Myocyte (in vitro differentiated cells): ENCODE measurements at regions not wholly inside any gene's neighbourhood (a gene's known extent, or its start where the extent isn't known, plus 50 kb on each side); places are given as distances from the start of the nearest gene placed in this dataset.
A peak's percentile ranks its signal among the peaks of the same experiment; 100 is the strongest.

Source experiments
- DNase-seq: peaks from one replicate; pipeline ENCODE4 v3.0.0-alpha.2; 2012; ENCODE audit warnings: low read depth

DNA sequence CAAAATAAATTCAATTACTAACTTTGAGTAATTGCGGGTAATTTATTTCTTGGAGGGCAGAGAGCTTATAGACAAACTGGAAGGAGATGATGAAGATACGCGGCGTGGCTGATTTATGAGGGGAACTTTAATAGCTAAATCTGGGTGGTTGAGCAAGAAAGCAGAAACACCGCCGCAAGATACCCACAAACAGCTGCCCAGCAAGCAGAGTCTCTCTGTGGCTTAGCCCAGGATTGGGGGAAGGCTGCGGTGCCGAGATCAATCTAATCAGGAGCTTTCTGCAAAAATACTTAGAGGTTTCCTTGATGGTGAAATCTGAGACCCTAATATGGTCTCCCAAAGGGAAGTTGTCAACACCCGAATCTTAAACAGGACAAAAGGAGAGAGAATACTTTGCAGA, 94.9 kb upstream of the MGMT start:
- peak; percentile 20 for DNase-seq

DNA sequence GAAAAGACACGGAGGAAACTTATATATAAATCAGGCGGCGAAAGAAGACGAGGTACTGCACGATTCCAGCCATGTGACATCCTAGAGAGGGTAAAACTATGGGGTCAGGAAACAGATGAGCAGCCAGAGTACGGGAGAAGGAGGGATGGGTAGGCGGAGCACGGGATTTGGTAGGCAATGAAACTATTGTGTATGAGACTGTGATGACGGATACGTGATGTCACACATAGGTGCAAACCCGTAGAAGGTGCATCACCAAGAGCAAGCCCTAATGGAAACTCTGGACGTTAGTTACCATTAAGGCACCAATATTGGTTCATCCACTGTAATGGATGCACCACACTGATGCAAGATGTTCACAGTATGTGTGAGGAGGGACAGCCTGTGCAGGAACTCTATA, 93.8 kb upstream of the MGMT start:
- DNase-seq = no peak

DNA sequence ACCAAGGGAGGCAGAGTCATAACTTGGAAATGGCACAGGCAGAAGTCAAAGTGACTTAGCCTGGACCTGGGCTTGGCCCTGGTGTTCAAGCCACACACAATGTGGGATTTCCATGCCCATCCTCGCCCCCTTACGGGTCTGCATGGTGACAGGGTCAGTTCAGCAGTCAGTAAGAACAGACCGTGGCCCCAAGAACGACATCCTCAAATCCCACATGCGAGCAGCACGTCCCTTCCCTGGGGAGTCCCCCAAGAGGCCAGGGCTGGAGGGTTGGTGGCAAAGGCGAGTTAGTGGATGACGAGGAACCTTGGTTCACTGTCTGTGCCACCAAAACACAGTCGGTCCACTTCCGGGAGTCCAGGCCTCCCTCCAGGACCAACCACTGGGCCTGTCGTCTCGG, 93.3 kb upstream of the MGMT start:
- no peak for DNase-seq

DNA sequence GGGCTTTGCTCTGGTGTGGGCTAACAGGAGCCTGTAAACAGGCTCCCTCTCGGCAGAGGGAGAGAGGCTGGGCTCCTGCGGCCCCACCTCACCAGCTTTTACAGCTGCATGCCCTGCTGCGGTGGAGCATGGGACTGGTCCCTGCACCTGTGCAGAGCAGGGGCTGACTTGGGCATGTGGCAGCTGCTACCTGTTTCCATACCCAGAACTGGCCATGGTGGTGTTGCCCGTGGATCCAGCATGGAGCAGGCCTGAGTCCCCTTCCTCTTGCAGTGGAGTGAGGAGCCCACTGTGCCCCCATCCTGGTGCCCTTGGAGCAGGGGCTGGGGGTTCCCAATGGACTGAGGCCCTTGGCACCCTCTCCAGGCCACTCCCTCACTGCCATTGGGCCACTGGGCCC, 91.9 kb upstream of the MGMT start:
- no peak for DNase-seq

DNA sequence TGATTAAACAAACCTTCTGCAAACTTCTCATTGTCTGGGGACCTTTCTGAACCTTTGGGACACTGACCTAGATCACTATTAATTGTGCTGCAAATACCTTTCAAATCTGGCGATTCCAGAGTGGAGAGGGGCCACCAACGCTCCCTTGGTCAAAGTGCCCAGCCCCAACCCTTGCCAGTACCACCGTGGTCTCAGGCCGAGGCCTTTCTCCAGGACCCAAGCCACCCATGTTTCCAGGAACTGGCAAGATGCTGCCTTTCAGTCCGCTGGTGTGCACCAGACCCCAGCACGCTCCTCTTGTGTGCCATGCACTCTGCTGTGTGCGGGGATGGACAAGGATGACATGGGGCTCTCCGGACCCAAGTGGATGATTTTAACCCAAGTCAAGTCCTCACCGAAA, 91.1 kb upstream of the MGMT start:
- DNase-seq = no peak

DNA sequence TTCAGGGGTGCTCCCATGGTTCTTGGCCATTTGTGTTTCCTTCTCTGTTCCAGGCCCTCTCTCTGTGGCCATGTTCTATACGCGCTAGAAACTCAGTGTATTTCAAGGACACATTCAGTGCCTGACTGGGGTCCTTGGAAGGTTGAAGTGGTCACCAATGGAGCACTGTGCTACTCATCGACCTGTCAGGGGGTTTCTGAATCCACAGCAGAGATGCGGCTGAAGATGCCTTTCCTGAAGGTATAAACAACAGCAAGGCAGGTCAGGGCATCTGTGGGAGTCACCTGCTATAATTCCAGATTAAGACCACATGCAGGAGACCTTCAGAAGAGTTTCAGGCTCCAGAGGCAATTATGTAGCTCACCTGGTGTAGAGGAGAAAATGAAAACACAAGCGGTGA, 86.8 kb upstream of the MGMT start:
- DNase-seq = no peak

DNA sequence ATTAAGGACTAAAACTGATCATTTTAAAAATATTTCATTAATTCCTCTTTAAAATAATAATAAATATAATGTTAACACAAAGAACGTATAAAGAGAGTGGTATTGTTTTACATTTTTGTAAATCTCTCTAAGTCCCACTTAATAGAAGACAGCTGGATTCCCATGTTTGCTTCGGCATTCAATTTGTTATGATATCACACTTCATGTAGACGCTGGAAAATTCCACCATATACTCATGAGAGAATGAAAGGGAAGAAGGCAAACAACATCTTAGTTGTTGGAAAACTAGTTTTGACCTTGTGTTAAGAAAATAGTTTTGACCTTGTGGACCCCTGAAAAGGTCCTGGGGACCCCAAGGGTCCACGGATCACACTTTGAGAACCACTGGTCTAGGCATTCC, 85.3 kb upstream of the MGMT start:
- no peak for DNase-seq

DNA sequence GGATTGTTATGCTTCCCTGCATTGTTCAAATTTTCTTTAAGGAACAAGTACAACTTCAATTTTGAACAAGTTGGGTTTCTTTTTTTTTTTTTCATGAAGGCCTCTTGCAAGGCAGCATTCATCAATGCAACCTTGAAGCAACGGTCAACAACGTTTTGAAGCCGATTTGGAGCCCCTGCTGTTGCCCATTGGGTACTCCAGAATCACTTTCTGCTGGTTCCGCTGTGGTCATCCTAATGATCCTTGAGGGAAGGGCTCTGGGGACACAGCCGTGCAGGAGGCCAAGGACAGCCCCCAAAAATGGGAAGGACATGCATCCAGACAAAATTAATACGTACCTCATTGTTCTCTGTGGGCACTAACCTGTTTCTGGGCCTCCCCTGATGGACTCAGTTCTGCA, 84.6 kb upstream of the MGMT start:
- no peak for DNase-seq

DNA sequence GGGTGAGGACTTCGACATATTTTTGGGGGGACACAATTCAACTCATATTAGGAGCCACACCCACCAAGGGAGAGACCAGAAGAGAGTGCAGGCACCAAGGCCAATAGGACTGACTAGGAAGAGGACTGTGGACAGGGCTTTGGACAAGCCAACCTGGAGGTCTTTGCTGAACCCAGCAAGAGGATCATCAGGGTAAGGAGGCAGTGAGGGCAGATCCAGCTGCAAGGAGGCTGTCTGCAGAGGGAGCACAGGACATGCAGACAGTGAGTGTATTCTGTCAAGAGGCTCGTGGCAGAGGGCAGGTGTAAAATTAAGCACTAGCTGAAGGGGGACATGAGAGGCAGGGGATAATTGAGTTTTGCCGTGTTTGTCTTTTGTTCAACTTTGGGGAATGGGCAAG, 83.4 kb upstream of the MGMT start:
- no peak for DNase-seq

DNA sequence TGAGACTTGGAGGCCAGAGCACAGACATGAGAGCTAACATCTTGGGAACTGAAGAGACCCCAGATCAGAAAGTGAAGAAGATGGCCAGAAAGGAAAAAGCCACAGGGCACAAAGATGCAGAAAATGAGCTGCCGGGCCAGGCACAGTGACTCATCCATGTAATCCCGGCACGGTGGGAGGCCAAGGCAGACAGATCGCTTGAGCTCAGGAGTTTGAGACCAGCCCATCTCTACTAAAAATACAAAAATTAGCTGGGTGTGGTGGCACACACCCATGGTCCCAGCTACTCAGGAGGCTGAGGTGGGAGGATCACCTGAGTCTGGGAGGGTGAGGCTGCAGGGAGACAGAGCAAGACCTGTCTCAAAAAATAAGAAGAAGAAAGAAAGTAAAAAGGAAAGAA, 81.4 kb upstream of the MGMT start:
- no peak for DNase-seq

DNA sequence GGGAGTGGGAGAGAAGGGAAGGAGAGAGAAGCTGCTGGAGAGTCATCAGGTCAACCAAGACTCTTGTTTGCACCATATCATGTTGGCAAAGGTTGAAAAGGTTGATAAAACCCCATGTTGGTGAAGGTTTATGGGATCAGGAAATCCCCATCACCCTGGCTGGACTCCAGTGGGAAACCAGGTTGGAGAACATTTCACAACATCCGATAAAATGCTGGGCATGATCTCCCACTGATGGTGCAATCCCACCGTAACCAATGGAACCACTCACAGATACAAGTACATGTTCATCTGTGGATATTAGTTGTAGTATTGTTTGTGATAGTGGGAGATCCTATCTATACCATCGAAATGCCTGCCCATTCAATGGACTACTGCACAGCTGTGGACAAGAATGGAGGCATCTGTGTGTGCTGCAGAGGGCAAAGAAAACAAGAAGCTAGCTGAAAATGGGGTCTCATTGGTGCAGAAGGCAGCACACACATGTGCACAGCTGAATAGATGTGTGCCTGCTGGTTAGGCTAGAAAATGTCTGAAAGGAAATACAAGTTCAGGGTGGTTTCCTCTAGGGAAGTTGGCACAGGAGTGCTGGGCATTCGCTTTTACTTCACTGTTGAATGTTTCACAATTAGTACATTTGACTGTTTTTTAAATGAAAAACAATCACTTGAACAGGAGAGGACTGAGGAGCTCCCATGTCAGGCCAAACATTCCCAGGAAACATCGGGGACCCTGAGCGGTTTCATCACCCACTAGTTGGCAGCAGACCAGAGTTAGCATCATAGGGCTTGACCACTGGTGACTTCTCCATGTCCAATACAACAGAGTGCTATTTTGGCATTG, 80.4 kb upstream of the MGMT start:
- no peak for DNase-seq

DNA sequence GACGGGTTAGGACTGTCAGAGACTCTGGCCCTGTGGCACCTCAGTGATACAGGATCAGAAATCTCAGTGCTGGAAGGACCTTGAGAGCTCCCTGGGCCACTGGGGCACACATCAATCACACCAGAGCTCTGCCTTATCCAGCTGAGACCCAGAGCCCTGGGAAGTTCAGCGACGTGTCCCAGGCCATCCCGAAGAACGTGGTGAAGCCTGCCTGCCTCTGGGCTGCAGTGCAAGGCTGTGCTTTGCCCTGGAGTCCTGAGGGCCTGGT, 79.8 kb upstream of the MGMT start:
- DNase-seq = no peak

DNA sequence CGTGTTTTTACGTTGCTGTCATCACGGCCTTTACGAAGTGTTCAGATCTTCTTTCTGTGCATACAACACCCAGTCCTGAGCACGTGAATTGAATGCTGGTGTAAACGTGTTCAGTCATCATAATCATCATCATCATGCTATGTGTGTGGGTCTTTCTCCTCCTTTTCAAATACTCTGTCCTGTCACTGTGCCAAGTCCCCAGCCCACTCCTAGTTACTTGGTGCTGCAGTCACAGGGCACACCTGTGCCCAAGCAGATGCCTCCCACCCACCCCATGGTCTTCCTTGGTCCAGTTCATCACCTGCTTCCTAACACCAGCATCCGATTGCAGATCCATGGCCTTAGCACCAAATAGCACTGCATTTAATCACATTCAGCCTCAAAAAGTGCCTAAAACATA, 78.6 kb upstream of the MGMT start:
- DNase-seq = no peak

DNA sequence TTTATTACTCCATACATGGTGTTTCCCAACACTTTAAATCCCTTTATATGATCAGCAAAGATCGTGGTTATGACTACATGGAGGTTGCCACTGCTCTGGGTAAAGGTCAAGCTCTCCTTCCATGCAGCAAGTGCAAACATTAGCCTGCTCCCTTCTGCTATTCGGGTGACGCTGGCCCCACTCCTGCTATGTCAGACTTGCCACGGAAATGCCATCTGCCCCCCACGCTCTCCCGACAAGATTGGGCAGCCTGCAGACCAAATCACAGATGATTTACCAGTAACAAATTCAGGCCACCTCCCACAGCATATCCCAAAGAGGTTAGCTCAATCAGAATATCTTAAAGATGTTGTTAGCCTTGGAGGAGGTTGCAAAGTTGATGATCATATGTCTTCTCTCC, 77.8 kb upstream of the MGMT start:
- DNase-seq = no peak

DNA sequence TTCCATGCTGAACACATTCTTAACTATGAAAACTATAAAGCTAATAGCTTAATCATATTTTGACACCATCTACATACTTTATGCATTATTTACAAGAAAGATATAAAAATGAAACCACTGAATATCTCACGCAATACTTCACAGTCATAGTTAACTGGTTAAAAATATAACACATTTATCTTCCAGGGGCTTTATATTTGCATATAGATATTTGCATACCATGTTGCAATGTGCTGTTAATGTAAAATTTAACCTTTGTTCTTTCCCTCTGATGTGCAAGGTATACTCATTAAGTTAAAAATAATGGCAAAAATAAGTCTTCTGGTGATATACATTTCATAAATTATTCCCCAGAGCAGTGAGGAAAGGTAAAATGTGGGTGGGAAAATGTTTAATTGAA, 76.9 kb upstream of the MGMT start:
- no peak for DNase-seq

DNA sequence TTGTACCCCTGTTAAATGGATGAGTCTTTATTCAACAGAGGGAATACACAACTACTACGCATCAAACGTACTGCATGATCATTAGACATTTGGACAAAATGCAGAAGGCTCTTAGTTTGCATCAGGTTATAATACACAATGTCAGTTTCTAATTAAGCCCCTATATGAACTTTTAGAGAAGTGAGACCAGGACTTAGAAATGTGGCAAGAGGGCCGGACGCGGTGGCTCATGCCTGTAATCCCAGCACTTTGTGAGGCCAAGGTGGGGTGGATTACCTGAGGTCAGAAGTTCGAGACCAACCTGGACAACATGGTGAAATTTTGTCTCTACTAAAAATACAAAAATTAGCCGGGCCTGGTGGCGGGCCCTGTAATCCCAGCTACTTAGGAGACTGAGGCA, 76.3 kb upstream of the MGMT start:
- no peak for DNase-seq

DNA sequence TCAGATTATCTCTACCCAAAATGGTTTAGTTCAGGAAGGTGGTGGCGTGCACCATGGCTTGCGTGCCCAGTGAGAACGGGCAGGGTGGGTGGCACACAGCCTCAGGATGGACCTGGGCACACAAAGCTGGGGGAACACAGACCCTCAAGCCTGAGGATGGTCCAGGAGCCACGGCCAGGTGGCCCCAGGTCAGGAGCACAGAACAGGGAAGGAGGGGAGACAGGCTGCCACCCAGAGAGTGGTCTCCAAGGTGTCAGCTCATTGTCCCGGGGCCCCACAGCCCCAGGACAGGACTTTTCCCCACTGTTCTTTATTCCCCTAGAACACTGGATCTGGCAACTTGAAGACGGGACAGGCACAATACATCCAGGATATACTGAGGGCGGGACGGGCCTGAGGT, 75.6 kb upstream of the MGMT start:
- no peak for DNase-seq

DNA sequence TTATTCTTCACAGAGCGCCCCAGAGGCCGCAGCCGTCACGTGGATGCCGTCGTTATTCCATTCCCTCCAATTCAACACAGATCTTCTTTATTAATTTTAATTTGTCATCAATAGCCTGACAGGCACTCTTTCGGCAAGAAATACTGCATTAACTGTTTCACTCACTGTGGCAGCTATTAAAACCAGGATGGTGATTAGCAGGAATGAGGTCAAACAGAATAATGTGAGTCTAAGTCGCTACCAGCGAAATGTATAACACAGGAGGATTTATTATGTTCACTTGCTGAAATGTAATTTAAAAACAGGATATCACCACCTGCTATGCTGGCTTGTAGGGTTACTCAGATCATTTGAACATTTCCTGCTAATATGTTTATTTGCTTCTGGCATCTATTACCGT, 74.2 kb upstream of the MGMT start:
- no peak for DNase-seq

DNA sequence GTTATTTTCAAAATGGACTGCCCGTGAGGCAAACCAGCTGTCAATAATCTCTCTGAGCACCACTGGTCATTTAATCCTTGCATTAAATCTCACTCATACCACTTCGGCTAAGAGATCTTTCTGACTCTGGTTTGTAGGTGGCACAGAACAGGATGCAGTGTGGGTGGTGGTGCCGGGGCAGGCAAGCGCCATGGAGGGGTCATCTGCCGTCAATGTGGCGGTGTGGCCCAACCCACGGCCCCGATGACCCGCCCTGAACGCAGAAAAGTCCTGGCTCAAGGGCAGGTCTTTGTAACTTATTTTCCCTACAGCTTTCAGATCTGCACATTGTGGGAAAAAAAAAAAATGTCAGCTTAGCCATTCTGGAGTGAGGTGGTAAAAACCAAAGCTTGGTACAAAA, 73.2 kb upstream of the MGMT start:
- no peak for DNase-seq

DNA sequence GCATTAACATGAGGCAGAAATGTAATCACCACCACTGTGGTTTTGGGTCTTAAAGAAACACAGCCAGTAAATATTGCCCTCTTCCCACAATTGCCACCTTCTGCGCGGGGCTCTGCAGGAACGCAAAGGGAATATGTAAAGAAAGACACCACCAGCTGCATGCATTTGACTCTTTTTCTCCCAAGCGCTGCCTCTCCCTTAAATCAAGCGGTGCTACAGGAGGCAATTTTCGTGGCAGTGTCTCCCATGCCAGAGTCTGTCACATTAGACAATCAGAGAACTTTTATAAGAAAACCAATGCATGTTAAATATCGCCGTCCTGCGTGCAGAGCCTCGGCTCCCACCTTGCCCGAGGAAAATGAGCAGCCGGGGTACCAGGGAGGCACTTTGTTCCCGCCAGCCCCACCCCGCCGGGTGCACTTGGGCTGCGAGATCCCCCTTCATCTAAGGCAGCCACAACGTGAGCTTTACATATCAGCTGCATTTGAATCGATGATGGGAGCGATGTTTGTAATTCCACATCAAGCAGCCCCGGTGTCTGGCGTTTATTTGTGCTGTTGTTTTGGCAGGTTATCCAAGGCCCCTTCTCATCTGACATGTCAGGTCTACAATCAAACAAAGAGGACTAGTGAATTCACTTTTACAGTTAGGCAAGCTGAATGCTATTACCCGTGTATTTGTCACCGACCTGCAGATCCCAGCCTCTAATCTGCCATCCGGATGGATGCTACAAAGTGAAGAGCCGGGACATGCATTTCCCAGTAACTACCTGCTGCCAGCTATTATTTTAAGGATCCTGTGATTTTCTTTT, 72.3 kb upstream of the MGMT start:
- DNase-seq = no peak

DNA sequence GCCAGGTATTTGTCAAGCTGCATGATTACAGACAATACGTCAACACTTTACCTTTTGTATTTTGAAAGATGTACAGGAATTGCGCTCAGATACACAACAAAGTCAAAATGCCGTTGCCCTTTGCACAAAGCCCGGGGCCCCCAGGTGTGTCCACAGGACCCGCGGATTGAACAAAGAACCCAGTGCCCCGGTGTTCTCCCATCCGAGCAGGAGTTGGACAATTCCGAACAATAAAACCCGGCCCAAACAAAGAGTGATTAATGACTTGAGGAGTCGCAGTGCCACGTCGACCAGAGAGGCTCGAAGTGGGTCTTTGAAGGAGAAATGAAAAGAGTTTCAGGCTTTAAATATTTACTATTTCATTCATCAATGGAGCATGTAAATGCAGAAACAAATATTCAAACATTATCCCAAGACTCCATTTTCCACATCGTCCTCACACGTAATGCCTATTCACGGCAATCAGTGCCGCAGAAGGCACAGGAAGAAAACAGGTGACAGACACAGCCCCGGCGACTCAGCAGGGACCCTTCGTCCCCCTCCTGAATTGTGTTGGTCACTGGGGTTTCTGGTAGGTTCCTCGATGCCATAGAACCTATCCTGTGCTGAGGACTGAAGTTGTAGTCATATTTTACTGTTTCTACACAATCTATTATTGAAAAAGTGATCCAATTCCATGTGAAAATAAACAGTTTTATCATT, 70.9 kb upstream of the MGMT start:
- DNase-seq = no peak

DNA sequence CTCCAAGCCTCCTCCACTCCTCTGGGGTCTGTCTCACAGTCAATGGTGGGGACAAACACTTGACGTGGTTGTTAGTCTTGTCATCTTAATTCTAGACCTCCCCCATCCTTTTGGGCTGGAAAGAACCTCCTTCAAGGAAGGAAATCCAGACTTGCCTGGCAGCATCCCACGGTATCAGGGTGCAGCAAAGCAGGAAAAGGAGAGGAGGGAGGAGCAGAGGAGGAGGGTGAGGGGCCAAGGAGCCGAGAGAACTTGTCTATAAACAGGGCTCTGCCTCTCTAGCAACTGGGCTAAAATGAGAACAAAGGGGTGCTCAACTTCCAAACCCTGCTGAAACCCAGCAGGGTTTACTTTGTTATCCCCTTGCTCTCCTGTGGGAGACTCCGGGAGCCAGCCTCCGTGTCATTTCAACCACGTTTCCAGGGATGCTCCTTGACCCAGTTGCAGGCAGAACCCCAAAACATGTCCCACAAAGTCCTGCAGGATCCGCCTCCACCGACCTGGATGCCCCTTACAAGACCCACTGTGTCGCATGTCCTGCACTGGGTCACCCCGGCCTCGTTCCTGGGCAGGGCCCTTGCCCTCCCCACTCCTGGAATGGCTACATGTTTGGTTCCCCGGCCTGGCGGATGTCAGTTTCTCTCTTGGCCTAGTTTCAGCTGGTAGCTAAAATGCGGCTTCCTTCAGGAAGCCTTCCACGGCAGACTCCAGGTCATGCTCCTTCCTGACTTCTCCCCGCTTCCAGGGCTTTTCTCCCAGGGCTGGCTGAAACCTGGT, 69.7 kb upstream of the MGMT start:
- DNase-seq = no peak
